ENCODE measurements at regions not wholly inside any gene's neighbourhood (a gene's known extent, or its start where the extent isn't known, plus 50 kb on each side); places are given as distances from the start of the nearest gene placed in this dataset.

GRCh38 chr13:46975173-46975572, 78.3 kb upstream of the HTR2A start:
- intact Hi-C loops (cut with DNase I, micrococcal nuclease), result no loop called here
- ATAC-seq (no peak), DNase-seq (no peak)
- Histone ChIP-seq H3K9me3 (peaks cover 12% of the 10 kb centered on the region), H3K36me3 (ENCODE audit: low read depth) (no peaks in the 10 kb centered on the region), H3K4me3 (no peak overlapping the region), H3K4me1 (ENCODE audit: low read depth) (no peaks in the 10 kb centered on the region)
- no peak for TF ChIP-seq CTCF (IDR thresholded peaks at IDR 0.05)

- DNase-seq (no peak), ATAC-seq (no peak)
- intact Hi-C loops (cut with DNase I, micrococcal nuclease), result no loop called here
- no peaks in the 10 kb centered on the region for H3K9me3 ChIP-seq
- no peak overlapping the region for H3K4me3 ChIP-seq
- no peaks in the 10 kb centered on the region for H3K4me1 ChIP-seq (ENCODE audit: low read depth)
- no peaks in the 10 kb centered on the region for H3K36me3 ChIP-seq (ENCODE audit: low read depth)
- TF ChIP-seq CTCF (IDR thresholded peaks at IDR 0.05), result no peak
Measured at GRCh38 chr13:46968450-46968849, 71.6 kb upstream of the HTR2A start.

- intact Hi-C loops (cut with DNase I, micrococcal nuclease), result no loop called here
- Histone ChIP-seq H3K9me3 (no peaks in the 10 kb centered on the region), H3K4me1 (ENCODE audit: low read depth) (no peaks in the 10 kb centered on the region), H3K36me3 (ENCODE audit: low read depth) (no peaks in the 10 kb centered on the region), H3K4me3 (no peak overlapping the region)
- TF ChIP-seq CTCF (IDR thresholded peaks at IDR 0.05), result no peak
- ATAC-seq, result no peak
- no peak for DNase-seq
Measured at GRCh38 chr13:46964789-46965527, 68.1 kb upstream of the HTR2A start.

GRCh38 chr13:46963904-46964303, 67.1 kb upstream of the HTR2A start:
- DNase-seq (no peak), ATAC-seq (no peak)
- no peak for TF ChIP-seq CTCF (IDR thresholded peaks at IDR 0.05)
- H3K9me3 ChIP-seq, result no peaks in the 10 kb centered on the region
- intact Hi-C loops (cut with DNase I, micrococcal nuclease), result no loop called here
- H3K4me3 ChIP-seq, result no peak overlapping the region
- H3K36me3 ChIP-seq (ENCODE audit: low read depth), result no peaks in the 10 kb centered on the region
- no peaks in the 10 kb centered on the region for H3K4me1 ChIP-seq (ENCODE audit: low read depth)

- no peaks in the 10 kb centered on the region for H3K4me1 ChIP-seq (ENCODE audit: low read depth)
- intact Hi-C loops (cut with DNase I, micrococcal nuclease), result no loop called here
- no peak for TF ChIP-seq CTCF (IDR thresholded peaks at IDR 0.05)
- no peak for ATAC-seq
- DNase-seq, result no peak
- H3K36me3 ChIP-seq (ENCODE audit: low read depth), result no peaks in the 10 kb centered on the region
- H3K9me3 ChIP-seq, result no peaks in the 10 kb centered on the region
- H3K4me3 ChIP-seq, result no peak overlapping the region
Measured at GRCh38 chr13:46962281-46962941, 65.6 kb upstream of the HTR2A start.
